Dedifferentiated amniotic fluid mesenchymal stem cell (primary cell): ENCODE measurements at regions not wholly inside any gene's neighbourhood (a gene's known extent, or its start where the extent isn't known, plus 50 kb on each side); places are given as distances from the start of the nearest gene placed in this dataset.

Experiments
- DNase-seq: peaks from one replicate; pipeline ENCODE4 v3.0.0-alpha.2; 2016; ENCODE audit errors: extremely low spot score

GRCh38 chr12:107443320-107444090 lies 242.1 kb upstream of the PWP1 start:
- DNase-seq: no peak

GRCh38 chr12:107444771-107445170 lies 240.8 kb upstream of the PWP1 start:
- no peak for DNase-seq

GRCh38 chr12:107446476-107446875 lies 239.1 kb upstream of the PWP1 start:
- no peak for DNase-seq

GRCh38 chr12:107447336-107447735 lies 238.3 kb upstream of the PWP1 start:
- no peak for DNase-seq

- no peak for DNase-seq
These were observed 237.4 kb upstream of the PWP1 start for GRCh38 chr12:107448198-107448597.

GRCh38 chr12:107449891-107450290 lies 235.7 kb upstream of the PWP1 start:
- no peak for DNase-seq

- DNase-seq: no peak
These were observed 235.1 kb upstream of the PWP1 start for GRCh38 chr12:107450541-107450940.

- DNase-seq: no peak
These were observed 234.4 kb upstream of the PWP1 start for GRCh38 chr12:107451246-107451645.

- DNase-seq: no peak
These were observed 231.3 kb upstream of the PWP1 start for GRCh38 chr12:107454109-107454830.

- no peak for DNase-seq
These were observed 228.2 kb upstream of the PWP1 start for GRCh38 chr12:107457362-107457935.

GRCh38 chr12:107458163-107458562 lies 227.4 kb upstream of the PWP1 start:
- DNase-seq: no peak

GRCh38 chr12:107458990-107459389 lies 226.6 kb upstream of the PWP1 start:
- DNase-seq: no peak

- no peak for DNase-seq
These were observed 226.0 kb upstream of the PWP1 start for GRCh38 chr12:107459641-107460040.

- DNase-seq: peak; percentile 65
These were observed 224.2 kb upstream of the PWP1 start for GRCh38 chr12:107461222-107461975.

GRCh38 chr12:107462428-107463332 lies 222.9 kb upstream of the PWP1 start:
- DNase-seq: no peak

- no peak for DNase-seq
These were observed 221.0 kb upstream of the PWP1 start for GRCh38 chr12:107464644-107465043.

- no peak for DNase-seq
These were observed 220.0 kb upstream of the PWP1 start for GRCh38 chr12:107465625-107466024.

- no peak for DNase-seq
These were observed 217.9 kb upstream of the PWP1 start for GRCh38 chr12:107467716-107468115.

GRCh38 chr12:107468182-107468581 lies 217.4 kb upstream of the PWP1 start:
- DNase-seq: no peak

- DNase-seq: no peak
These were observed 216.6 kb upstream of the PWP1 start for GRCh38 chr12:107469011-107469410.

- no peak for DNase-seq
These were observed 215.0 kb upstream of the PWP1 start for GRCh38 chr12:107470645-107471044.
